LNCAP (cell line): ENCODE measurements at regions not wholly inside any gene's neighbourhood (a gene's known extent, or its start where the extent isn't known, plus 50 kb on each side); places are given as distances from the start of the nearest gene placed in this dataset.

ENCODE experiments used
- TF ChIP-seq, protein P1 (sequence below): fragments of 450-650 bp; IDR thresholded peaks from 2 replicates; pipeline ENCODE4 v1.5.1; 2017; ENCODE audit warnings: mild to moderate bottlenecking

DNA sequence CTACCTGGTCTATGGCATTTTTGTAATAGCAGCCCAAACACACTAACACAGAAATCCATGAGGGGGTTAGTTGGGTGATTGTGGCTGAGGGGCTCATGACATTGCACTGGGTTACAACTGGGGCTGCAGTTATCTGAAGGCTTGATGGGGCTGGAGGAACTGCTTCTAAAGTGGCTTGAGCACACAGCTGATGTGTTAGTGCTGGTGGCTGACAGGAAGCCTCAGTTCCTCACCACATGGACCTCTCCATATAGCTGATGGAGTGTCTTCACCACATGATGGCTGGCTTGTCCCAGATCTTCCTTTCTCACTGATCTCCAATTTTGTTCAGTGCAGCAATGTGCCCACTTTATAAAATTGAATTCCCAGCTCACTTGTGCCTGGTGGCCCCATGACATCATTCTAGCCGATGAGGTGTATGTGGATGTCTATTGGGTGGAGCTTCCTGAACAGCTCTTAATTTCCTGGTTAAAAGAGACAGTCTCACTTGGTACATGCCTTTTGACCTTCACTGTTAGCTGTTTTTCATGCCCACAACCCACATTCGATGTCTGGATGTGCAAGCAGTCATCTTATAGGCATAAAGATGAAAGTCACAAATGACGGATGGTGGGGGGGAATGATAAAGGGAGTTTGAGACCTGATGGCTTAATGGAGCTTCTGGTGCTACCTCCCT, 166.9 kb upstream of the BMPER start:
- TF ChIP-seq, protein P1, sequence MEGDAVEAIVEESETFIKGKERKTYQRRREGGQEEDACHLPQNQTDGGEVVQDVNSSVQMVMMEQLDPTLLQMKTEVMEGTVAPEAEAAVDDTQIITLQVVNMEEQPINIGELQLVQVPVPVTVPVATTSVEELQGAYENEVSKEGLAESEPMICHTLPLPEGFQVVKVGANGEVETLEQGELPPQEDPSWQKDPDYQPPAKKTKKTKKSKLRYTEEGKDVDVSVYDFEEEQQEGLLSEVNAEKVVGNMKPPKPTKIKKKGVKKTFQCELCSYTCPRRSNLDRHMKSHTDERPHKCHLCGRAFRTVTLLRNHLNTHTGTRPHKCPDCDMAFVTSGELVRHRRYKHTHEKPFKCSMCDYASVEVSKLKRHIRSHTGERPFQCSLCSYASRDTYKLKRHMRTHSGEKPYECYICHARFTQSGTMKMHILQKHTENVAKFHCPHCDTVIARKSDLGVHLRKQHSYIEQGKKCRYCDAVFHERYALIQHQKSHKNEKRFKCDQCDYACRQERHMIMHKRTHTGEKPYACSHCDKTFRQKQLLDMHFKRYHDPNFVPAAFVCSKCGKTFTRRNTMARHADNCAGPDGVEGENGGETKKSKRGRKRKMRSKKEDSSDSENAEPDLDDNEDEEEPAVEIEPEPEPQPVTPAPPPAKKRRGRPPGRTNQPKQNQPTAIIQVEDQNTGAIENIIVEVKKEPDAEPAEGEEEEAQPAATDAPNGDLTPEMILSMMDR, result no peak

DNA sequence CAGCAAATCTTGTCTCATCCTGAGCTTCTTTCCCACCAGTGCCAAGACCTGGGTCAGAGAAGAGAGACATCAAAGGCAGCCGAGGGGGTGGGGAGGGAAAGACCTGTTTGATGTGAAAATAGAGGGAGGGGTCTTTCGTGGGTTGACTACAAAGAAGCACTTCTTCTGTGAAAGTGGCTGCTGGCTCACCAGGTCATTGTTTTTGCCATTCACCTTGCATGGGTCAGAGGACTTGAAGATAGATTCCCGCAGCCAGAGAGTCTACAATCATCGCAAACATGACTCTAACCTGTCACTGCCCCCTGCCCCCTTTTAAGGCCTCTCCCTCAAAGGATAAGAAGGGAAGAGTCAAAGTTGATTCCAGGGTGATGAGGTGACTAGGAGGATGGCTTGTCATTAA, 166.1 kb upstream of the BMPER start:
- TF ChIP-seq, protein P1, result no peak

- TF ChIP-seq, protein P1, result no peak
Observed at GRCh38 chr7:33742521-33742920, 162.8 kb upstream of the BMPER start.

GRCh38 chr7:33742999-33743587, 162.2 kb upstream of the BMPER start:
- TF ChIP-seq, protein P1, result no peak

DNA sequence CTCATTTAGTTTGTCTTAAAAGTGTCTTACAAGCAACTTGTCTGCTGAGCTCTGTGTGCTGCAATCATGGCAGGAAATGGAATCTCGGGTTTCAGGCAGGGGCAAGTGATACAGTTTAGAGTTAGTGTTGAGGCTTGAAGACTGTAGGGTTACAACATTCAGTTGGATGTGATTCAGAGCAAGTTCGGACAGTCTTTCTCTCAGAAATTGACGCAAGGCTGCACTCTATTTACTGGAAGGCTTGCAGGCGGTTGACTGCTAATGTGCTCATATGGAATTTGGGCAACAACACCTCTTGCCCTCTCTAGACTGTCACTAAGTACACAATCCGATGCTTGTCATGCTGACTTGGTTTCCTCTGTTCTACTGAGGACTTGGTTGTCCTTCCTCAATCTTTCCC, 161.7 kb upstream of the BMPER start:
- TF ChIP-seq, protein P1, result no peak

GRCh38 chr7:33744293-33745075, 160.9 kb upstream of the BMPER start:
- TF ChIP-seq, protein P1, result peak; percentile 43; the same call in 1 of the 2 replicates

GRCh38 chr7:33745934-33746333, 159.4 kb upstream of the BMPER start:
- TF ChIP-seq, protein P1, result no peak
